ENCODE measurements at regions not wholly inside any gene's neighbourhood (a gene's known extent, or its start where the extent isn't known, plus 50 kb on each side); places are given as distances from the start of the nearest gene placed in this dataset.

- Histone ChIP-seq H3K36me3 (ENCODE audit: control insufficient read depth in 1 of 2, insufficient read depth in 2 of 2, low read length in 1 of 2) (no peaks in the 10 kb centered on the region), H3K4me1 (ENCODE audit: control insufficient read depth in 1 of 2, insufficient read depth in 2 of 2, low read length in 2 of 2) (no peaks in the 10 kb centered on the region), H3K27me3 (ENCODE audit: control insufficient read depth in 1 of 2, insufficient read depth in 2 of 2, low read length in 1 of 2) (no peaks in the 10 kb centered on the region), H3K4me3 (ENCODE audit: low read length in 2 of 2) (no peak overlapping the region), H3K9me3 (ENCODE audit: control insufficient read depth, low read length) (no peaks in the 10 kb centered on the region), H3K27ac (ENCODE audit: low read depth in 1 of 2, low read length in 2 of 2) (no peak overlapping the region)
- ATAC-seq (ENCODE audit: low FRiP score) = no peak
- DNase-seq = no peak
- 57 to 66% methylated on average over 3 of the region's 3 CpGs for WGBS, 2 donors
- intact Hi-C loops (cut with DNase I) = no loop called here
Measured at GRCh38 chr4:79266136-79266535, 59.7 kb downstream of the NAA11 start.

GRCh38 chr4:79259242-79259641 lies 66.6 kb downstream of the NAA11 start:
- no peak for ATAC-seq (ENCODE audit: low FRiP score)
- Histone ChIP-seq H3K36me3 (ENCODE audit: control insufficient read depth in 1 of 2, insufficient read depth in 2 of 2, low read length in 1 of 2) (no peaks in the 10 kb centered on the region), H3K9me3 (ENCODE audit: control insufficient read depth, low read length) (no peaks in the 10 kb centered on the region), H3K4me3 (ENCODE audit: low read length in 2 of 2) (no peak overlapping the region), H3K27me3 (ENCODE audit: control insufficient read depth in 1 of 2, insufficient read depth in 2 of 2, low read length in 1 of 2) (no peaks in the 10 kb centered on the region), H3K27ac (ENCODE audit: low read depth in 1 of 2, low read length in 2 of 2) (no peak overlapping the region), H3K4me1 (ENCODE audit: control insufficient read depth in 1 of 2, insufficient read depth in 2 of 2, low read length in 2 of 2) (no peaks in the 10 kb centered on the region)
- intact Hi-C loops (cut with DNase I) = no loop called here
- DNase-seq = peak in 1 of 2 donors; percentile 54
- WGBS, 2 donors = 68 to 69% methylated on average over 2 of the region's 2 CpGs

- no peak for ATAC-seq (ENCODE audit: low FRiP score)
- H3K9me3 ChIP-seq (ENCODE audit: control insufficient read depth, low read length) = no peaks in the 10 kb centered on the region
- no peaks in the 10 kb centered on the region for H3K4me1 ChIP-seq (ENCODE audit: control insufficient read depth in 1 of 2, insufficient read depth in 2 of 2, low read length in 2 of 2)
- no peak overlapping the region for H3K27ac ChIP-seq (ENCODE audit: low read depth in 1 of 2, low read length in 2 of 2)
- WGBS, 2 donors = 91 to 96% methylated on average over 2 of the region's 2 CpGs
- H3K4me3 ChIP-seq (ENCODE audit: low read length in 2 of 2) = no peak overlapping the region
- intact Hi-C loops (cut with DNase I) = no loop called here
- DNase-seq = no peak
- no peaks in the 10 kb centered on the region for H3K27me3 ChIP-seq (ENCODE audit: control insufficient read depth in 1 of 2, insufficient read depth in 2 of 2, low read length in 1 of 2)
- no peaks in the 10 kb centered on the region for H3K36me3 ChIP-seq (ENCODE audit: control insufficient read depth in 1 of 2, insufficient read depth in 2 of 2, low read length in 1 of 2)
Measured at GRCh38 chr4:79258614-79259176, 67.2 kb downstream of the NAA11 start.

DNA sequence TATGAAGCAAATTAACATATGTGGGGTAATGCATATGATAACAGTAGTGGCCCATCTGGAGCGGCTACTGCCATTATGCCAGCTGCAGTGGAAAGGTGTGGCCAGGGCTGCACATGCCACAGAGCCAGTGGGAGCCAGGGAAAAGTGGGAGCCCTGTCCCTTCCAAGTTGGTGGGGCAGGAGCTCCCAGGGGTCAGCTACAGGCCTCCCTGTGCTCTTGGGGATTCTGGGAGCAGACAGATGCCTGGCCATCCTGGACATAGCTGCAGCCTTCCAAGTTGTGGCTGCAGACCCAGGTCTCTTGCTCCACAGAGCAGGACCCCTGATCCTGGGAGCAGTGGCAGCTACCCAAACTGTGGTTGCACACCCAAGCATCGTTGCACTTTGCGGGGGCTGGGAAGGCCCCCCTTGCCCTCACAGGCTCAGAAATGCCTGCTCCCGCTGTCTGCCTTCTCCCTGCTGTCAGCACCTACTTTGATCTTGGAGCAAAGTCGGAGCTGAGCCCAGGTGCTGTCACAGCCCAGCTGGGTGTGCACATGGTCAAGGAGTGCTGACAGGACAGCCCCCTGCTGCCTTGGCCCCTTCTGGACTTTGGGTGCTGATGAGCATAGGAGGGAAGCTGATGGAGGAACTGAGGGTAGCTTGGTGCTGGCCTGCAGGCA lies 67.8 kb downstream of the NAA11 start:
- no peaks in the 10 kb centered on the region for H3K9me3 ChIP-seq (ENCODE audit: control insufficient read depth, low read length)
- no peaks in the 10 kb centered on the region for H3K27me3 ChIP-seq (ENCODE audit: control insufficient read depth in 1 of 2, insufficient read depth in 2 of 2, low read length in 1 of 2)
- intact Hi-C loops (cut with DNase I) = no loop called here
- peak in 1 of 2 donors; percentile 66 for DNase-seq
- ATAC-seq (ENCODE audit: low FRiP score) = no peak
- no peaks in the 10 kb centered on the region for H3K4me1 ChIP-seq (ENCODE audit: control insufficient read depth in 1 of 2, insufficient read depth in 2 of 2, low read length in 2 of 2)
- WGBS, 2 donors = 87 to 90% methylated on average over 5 of the region's 5 CpGs
- H3K27ac ChIP-seq (ENCODE audit: low read depth in 1 of 2, low read length in 2 of 2) = no peak overlapping the region
- H3K4me3 ChIP-seq (ENCODE audit: low read length in 2 of 2) = no peak overlapping the region
- H3K36me3 ChIP-seq (ENCODE audit: control insufficient read depth in 1 of 2, insufficient read depth in 2 of 2, low read length in 1 of 2) = no peaks in the 10 kb centered on the region

- no peaks in the 10 kb centered on the region for H3K27me3 ChIP-seq (ENCODE audit: control insufficient read depth in 1 of 2, insufficient read depth in 2 of 2, low read length in 1 of 2)
- no peaks in the 10 kb centered on the region for H3K4me1 ChIP-seq (ENCODE audit: control insufficient read depth in 1 of 2, insufficient read depth in 2 of 2, low read length in 2 of 2)
- ATAC-seq (ENCODE audit: low FRiP score) = no peak
- H3K9me3 ChIP-seq (ENCODE audit: control insufficient read depth, low read length) = no peaks in the 10 kb centered on the region
- intact Hi-C loops (cut with DNase I) = no loop called here
- DNase-seq = no peak
- no peak overlapping the region for H3K4me3 ChIP-seq (ENCODE audit: low read length in 2 of 2)
- 77 to 79% methylated on average over 6 of the region's 6 CpGs for WGBS, 2 donors
- no peak overlapping the region for H3K27ac ChIP-seq (ENCODE audit: low read depth in 1 of 2, low read length in 2 of 2)
- no peaks in the 10 kb centered on the region for H3K36me3 ChIP-seq (ENCODE audit: control insufficient read depth in 1 of 2, insufficient read depth in 2 of 2, low read length in 1 of 2)
Measured at GRCh38 chr4:79255793-79256192, 70.1 kb downstream of the NAA11 start.

- no peak overlapping the region for H3K27ac ChIP-seq (ENCODE audit: low read depth in 1 of 2, low read length in 2 of 2)
- no peaks in the 10 kb centered on the region for H3K36me3 ChIP-seq (ENCODE audit: control insufficient read depth in 1 of 2, insufficient read depth in 2 of 2, low read length in 1 of 2)
- DNase-seq = no peak
- ATAC-seq (ENCODE audit: low FRiP score) = no peak
- no peaks in the 10 kb centered on the region for H3K27me3 ChIP-seq (ENCODE audit: control insufficient read depth in 1 of 2, insufficient read depth in 2 of 2, low read length in 1 of 2)
- intact Hi-C loops (cut with DNase I) = no loop called here
- H3K9me3 ChIP-seq (ENCODE audit: control insufficient read depth, low read length) = no peaks in the 10 kb centered on the region
- 77 to 78% methylated on average over 1 of the region's 1 CpG for WGBS, 2 donors
- H3K4me3 ChIP-seq (ENCODE audit: low read length in 2 of 2) = no peak overlapping the region
- no peaks in the 10 kb centered on the region for H3K4me1 ChIP-seq (ENCODE audit: control insufficient read depth in 1 of 2, insufficient read depth in 2 of 2, low read length in 2 of 2)
Measured at GRCh38 chr4:79253924-79254323, 71.9 kb downstream of the NAA11 start.

DNA sequence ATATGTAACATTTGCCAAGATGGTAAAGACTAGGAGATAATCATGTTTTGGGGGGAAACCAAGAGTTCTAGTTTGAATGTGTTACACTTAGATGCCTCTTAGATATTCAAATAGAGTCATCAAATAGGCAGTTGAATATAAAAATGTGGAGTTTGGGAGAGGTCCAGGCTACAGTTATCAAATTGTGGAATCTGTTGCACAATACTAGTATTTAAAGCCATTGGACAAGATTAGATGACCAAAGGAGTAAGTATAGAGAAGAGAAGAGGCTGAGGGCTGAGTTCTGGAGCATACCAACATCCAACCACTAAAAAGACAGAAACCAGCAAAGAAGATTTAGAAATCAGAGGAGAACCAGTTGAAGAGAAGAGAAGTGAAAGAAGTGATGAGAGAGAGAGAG lies 72.7 kb downstream of the NAA11 start:
- ATAC-seq (ENCODE audit: low FRiP score) = no peak
- no peaks in the 10 kb centered on the region for H3K9me3 ChIP-seq (ENCODE audit: control insufficient read depth, low read length)
- intact Hi-C loops (cut with DNase I) = no loop called here
- H3K36me3 ChIP-seq (ENCODE audit: control insufficient read depth in 1 of 2, insufficient read depth in 2 of 2, low read length in 1 of 2) = no peaks in the 10 kb centered on the region
- no peaks in the 10 kb centered on the region for H3K27me3 ChIP-seq (ENCODE audit: control insufficient read depth in 1 of 2, insufficient read depth in 2 of 2, low read length in 1 of 2)
- H3K4me3 ChIP-seq (ENCODE audit: low read length in 2 of 2) = no peak overlapping the region
- no peak for DNase-seq
- H3K27ac ChIP-seq (ENCODE audit: low read depth in 1 of 2, low read length in 2 of 2) = no peak overlapping the region
- H3K4me1 ChIP-seq (ENCODE audit: control insufficient read depth in 1 of 2, insufficient read depth in 2 of 2, low read length in 2 of 2) = no peaks in the 10 kb centered on the region

- intact Hi-C loops (cut with DNase I) = no loop called here
- no peaks in the 10 kb centered on the region for H3K27me3 ChIP-seq (ENCODE audit: control insufficient read depth in 1 of 2, insufficient read depth in 2 of 2, low read length in 1 of 2)
- H3K27ac ChIP-seq (ENCODE audit: low read depth in 1 of 2, low read length in 2 of 2) = no peak overlapping the region
- ATAC-seq (ENCODE audit: low FRiP score) (no peak), DNase-seq (no peak)
- no peaks in the 10 kb centered on the region for H3K4me1 ChIP-seq (ENCODE audit: control insufficient read depth in 1 of 2, insufficient read depth in 2 of 2, low read length in 2 of 2)
- no peak overlapping the region for H3K4me3 ChIP-seq (ENCODE audit: low read length in 2 of 2)
- H3K9me3 ChIP-seq (ENCODE audit: control insufficient read depth, low read length) = no peaks in the 10 kb centered on the region
- 60 to 68% methylated on average over 4 of the region's 4 CpGs for WGBS, 2 donors
- H3K36me3 ChIP-seq (ENCODE audit: control insufficient read depth in 1 of 2, insufficient read depth in 2 of 2, low read length in 1 of 2) = no peaks in the 10 kb centered on the region
Measured at GRCh38 chr4:79250887-79251286, 75.0 kb downstream of the NAA11 start.

- Histone ChIP-seq H3K36me3 (ENCODE audit: control insufficient read depth in 1 of 2, insufficient read depth in 2 of 2, low read length in 1 of 2) (no peaks in the 10 kb centered on the region), H3K4me3 (ENCODE audit: low read length in 2 of 2) (no peak overlapping the region), H3K9me3 (ENCODE audit: control insufficient read depth, low read length) (no peaks in the 10 kb centered on the region), H3K27me3 (ENCODE audit: control insufficient read depth in 1 of 2, insufficient read depth in 2 of 2, low read length in 1 of 2) (no peaks in the 10 kb centered on the region), H3K4me1 (ENCODE audit: control insufficient read depth in 1 of 2, insufficient read depth in 2 of 2, low read length in 2 of 2) (no peaks in the 10 kb centered on the region), H3K27ac (ENCODE audit: low read depth in 1 of 2, low read length in 2 of 2) (no peak overlapping the region)
- ATAC-seq (ENCODE audit: low FRiP score) (no peak), DNase-seq (peak in 1 of 2 donors; percentile 62)
- intact Hi-C loops (cut with DNase I) = no loop called here
- 78 to 83% methylated on average over 12 of the region's 12 CpGs for WGBS, 2 donors
Measured at GRCh38 chr4:79249881-79250503, 75.9 kb downstream of the NAA11 start.
